Caco-2 (cell line): ENCODE measurements at regions not wholly inside any gene's neighbourhood (a gene's known extent, or its start where the extent isn't known, plus 50 kb on each side); places are given as distances from the start of the nearest gene placed in this dataset.
"Not testable (repeated sequence)": the region's sequence is repeated elsewhere in the genome, so short reads cannot be mapped to it uniquely, and the experiment has no call there.

ENCODE experiments used
- BruUV-seq: library from RNA; stranded (reverse); fragments of 400-500 nt; replicated peaks from 2 replicates; lab custom pipeline; 2021; lab: Mats Ljungman, UMichigan
- CTCF ChIA-PET: fragments of 300-600 bp; sonication (Branson Sonifier 250); formaldehyde crosslinking; loops from one replicate; lab custom pipeline; 2022; ENCODE audit warnings: antibody characterized with exemption; lab: Charles Lee
- POLR2A ChIA-PET: fragments of 300-600 bp; sonication (Branson Sonifier 250); formaldehyde crosslinking; loops from one replicate; lab custom pipeline; 2022; ENCODE audit warnings: antibody characterized with exemption; lab: Charles Lee
- DNase-seq, 2 experiments: peaks; one replicate each; pipeline versions ENCODE4 v3.0.0 to v3.0.0-alpha.2; 2020 to 2022
- H3K27me3 ChIP-seq: replicated peaks from 2 replicates; pipeline ENCODE4 v1.6.0; 2011; ENCODE audit warnings: low read length; ENCODE audit not compliant: control insufficient read depth, insufficient read depth
- H3K36me3 ChIP-seq: 2 replicates; pipeline ENCODE4 v1.5.1; 2011; ENCODE audit warnings: low read length; ENCODE audit not compliant: control insufficient read depth, insufficient read depth
- H3K4me1 ChIP-seq: fragments of 250-450 bp; sonication (Bioruptor Pico); 2 replicates; pipeline ENCODE4 v1.5.1; 2020; ENCODE audit warnings: mild to moderate bottlenecking
- H3K4me3 ChIP-seq: 2 replicates; pipeline ENCODE4 v1.5.1; 2011; ENCODE audit warnings: low read depth, mild to moderate bottlenecking, control low read depth, low read length
- H3K9me3 ChIP-seq: fragments of 250-450 bp; sonication (Bioruptor Pico); 2 replicates; pipeline ENCODE4 v1.5.1; 2020; ENCODE audit warnings: mild to moderate bottlenecking, moderate library complexity
- H3K27ac Mint-ChIP-seq: one replicate; pipeline ENCODE4 v1.8.0; 2022; ENCODE audit warnings: mixed read lengths; ENCODE audit not compliant: unreplicated experiment
- H3K27me3 Mint-ChIP-seq: one replicate; pipeline ENCODE4 v1.8.0; 2022; ENCODE audit warnings: mixed read lengths; ENCODE audit not compliant: insufficient read depth, unreplicated experiment
- H3K36me3 Mint-ChIP-seq: one replicate; pipeline ENCODE4 v1.8.0; 2022; ENCODE audit warnings: mild to moderate bottlenecking, mixed read lengths; ENCODE audit not compliant: insufficient read depth, unreplicated experiment
- H3K4me1 Mint-ChIP-seq: one replicate; pipeline ENCODE4 v1.8.0; 2022; ENCODE audit warnings: low read depth, mixed read lengths; ENCODE audit not compliant: unreplicated experiment
- H3K4me3 Mint-ChIP-seq: one replicate; pipeline ENCODE4 v1.8.0; 2022; ENCODE audit warnings: mild to moderate bottlenecking, moderate library complexity, mixed read lengths; ENCODE audit not compliant: unreplicated experiment
- H3K9me3 Mint-ChIP-seq: one replicate; pipeline ENCODE4 v1.8.0; 2022; ENCODE audit warnings: mixed read lengths; ENCODE audit not compliant: unreplicated experiment
- intact Hi-C: fragments of 100-400 bp; cut with micrococcal nuclease; formaldehyde crosslinking; loops from one replicate; pipeline ENCODE4 v1.10.0; 2022; ENCODE audit not compliant: unreplicated experiment
- TF ChIP-seq, protein P1 (sequence below), 2 experiments: fragments of 200-600 bp in 1 of 2; IDR thresholded peaks; 1 replicate in 1 of 2; 2 replicates in 1 of 2; pipeline versions ENCODE4 v1.5.1 to v1.8.0; 2011 to 2022; ENCODE audit warnings: antibody characterized with exemption in 1 of 2, control low read depth in 1 of 2, inconsistent platforms in 1 of 2, low read depth in 1 of 2, low read length in 1 of 2, mild to moderate bottlenecking in 1 of 2, moderate library complexity in 1 of 2; ENCODE audit not compliant: insufficient read depth in 1 of 2, severe bottlenecking in 1 of 2, unreplicated experiment in 1 of 2

DNA sequence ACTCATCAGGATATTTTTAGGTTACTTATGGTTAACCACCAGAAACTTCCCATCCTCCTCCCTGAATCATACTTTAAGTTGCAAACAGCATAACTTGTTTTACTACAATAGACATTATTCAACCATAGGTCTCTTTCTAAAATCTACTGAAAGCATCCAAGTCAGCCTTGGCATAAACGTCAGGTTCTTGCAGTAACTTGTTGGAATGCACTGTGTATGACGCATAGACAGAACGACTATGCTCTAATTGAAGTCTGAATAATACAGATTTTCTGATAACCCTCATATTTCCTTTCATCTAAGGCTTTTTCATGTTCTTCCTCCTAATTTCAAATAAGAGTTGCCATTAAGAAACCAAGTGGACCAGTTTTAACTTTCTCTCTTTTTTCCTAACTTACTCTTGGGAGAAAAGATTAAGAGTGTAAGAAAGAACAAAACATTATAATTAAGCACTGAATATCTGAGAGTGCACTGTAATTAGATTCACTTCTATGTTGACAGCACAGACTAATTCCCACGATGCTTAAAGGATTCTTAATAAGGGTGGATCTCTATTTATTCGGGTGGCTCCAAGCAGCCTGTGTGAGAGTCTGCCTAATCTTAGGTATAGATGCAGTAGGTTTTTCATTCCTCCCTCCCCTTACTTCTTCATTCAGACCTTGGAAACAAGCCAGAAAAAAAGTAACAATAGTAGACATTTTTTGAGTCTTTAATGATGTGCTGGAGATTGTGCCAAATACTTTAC is 1100.1 kb downstream of the EPHA3 start:
- H3K4me1 ChIP-seq, H3K9me3 Mint-ChIP-seq, H3K4me1 Mint-ChIP-seq, H3K27me3 ChIP-seq, BruUV-seq, H3K4me3 ChIP-seq, H3K36me3 ChIP-seq, DNase-seq, H3K36me3 Mint-ChIP-seq, intact Hi-C loops, H3K9me3 ChIP-seq, H3K27ac Mint-ChIP-seq, H3K4me3 Mint-ChIP-seq, H3K27me3 Mint-ChIP-seq, CTCF ChIA-PET, POLR2A ChIA-PET: not testable (repeated sequence)

DNA sequence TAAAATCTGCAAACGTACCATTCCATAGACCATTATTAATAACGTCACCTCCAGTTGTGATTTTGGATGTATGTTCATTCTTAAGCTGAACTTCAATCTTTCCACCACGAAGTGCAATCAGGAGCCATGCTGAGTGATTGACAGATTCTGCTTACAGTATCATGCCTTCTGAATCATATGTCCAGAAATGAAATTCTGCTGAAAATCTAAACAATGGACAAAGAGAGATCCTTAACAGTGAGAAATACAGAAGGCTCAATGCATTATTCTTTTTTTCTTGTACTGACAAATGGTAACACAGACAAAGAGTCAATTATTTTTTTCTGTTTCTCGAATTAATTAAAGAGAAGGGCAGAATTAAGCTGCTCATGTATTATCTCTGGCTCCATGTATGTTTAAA is 1114.5 kb downstream of the EPHA3 start:
- DNase-seq = no peak
- Histone ChIP-seq H3K36me3 (no peaks in the 10 kb centered on the region), H3K9me3 (no peaks in the 10 kb centered on the region), H3K4me3 (no peak overlapping the region), H3K4me1 (no peaks in the 10 kb centered on the region), H3K27me3 (no peaks in the 10 kb centered on the region)
- H3K27me3 Mint-ChIP-seq = no peaks in the 10 kb centered on the region
- no TSS peak for BruUV-seq
- intact Hi-C loops = no loop called here
- no peaks in the 10 kb centered on the region for H3K4me1 Mint-ChIP-seq
- TF ChIP-seq, protein P1, sequence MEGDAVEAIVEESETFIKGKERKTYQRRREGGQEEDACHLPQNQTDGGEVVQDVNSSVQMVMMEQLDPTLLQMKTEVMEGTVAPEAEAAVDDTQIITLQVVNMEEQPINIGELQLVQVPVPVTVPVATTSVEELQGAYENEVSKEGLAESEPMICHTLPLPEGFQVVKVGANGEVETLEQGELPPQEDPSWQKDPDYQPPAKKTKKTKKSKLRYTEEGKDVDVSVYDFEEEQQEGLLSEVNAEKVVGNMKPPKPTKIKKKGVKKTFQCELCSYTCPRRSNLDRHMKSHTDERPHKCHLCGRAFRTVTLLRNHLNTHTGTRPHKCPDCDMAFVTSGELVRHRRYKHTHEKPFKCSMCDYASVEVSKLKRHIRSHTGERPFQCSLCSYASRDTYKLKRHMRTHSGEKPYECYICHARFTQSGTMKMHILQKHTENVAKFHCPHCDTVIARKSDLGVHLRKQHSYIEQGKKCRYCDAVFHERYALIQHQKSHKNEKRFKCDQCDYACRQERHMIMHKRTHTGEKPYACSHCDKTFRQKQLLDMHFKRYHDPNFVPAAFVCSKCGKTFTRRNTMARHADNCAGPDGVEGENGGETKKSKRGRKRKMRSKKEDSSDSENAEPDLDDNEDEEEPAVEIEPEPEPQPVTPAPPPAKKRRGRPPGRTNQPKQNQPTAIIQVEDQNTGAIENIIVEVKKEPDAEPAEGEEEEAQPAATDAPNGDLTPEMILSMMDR (IDR thresholded peaks at IDR 0.05; ENCODE audit: insufficient read depth in 1 of 2, low read depth in 1 of 2, low read length in 1 of 2, severe bottlenecking in 1 of 2, unreplicated experiment in 1 of 2) = no peak
- peaks cover 11% of the 10 kb centered on the region for H3K9me3 Mint-ChIP-seq
- ChIA-PET CTCF (no interaction called here), POLR2A (no interaction called here)
- H3K4me3 Mint-ChIP-seq = no peak overlapping the region
- no peak overlapping the region for H3K27ac Mint-ChIP-seq
- no peaks in the 10 kb centered on the region for H3K36me3 Mint-ChIP-seq

DNA sequence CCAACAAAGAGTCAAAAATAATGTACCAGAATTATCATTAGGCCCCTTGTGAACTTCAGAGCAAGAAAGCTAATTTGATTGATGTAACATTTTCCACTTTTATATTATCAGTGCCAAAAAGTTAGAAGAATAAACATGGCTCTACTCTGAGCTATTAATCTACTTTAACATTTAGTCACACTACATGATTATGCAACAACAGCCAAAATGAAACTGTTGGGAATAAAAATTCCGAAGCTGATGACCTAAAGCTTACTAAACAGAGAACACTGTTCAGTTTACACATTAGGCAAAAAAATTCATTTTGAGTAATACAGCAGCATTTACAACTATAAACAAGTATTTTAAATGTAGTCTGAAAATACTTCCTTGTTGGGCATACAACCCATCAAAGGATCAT is 1134.1 kb downstream of the EPHA3 start:
- no peaks in the 10 kb centered on the region for H3K4me1 ChIP-seq
- POLR2A ChIA-PET = no interaction called here
- H3K9me3 ChIP-seq = 0 out of 2 replicates have a peak, but pooled peaks cover 3% of the 10 kb centered on the region
- no peaks in the 10 kb centered on the region for H3K27me3 ChIP-seq
- no peaks in the 10 kb centered on the region for H3K36me3 ChIP-seq
- intact Hi-C loops = no loop called here
- CTCF ChIA-PET = no interaction called here
- Mint-ChIP-seq H3K4me1 (no peaks in the 10 kb centered on the region), H3K4me3 (no peak overlapping the region), H3K27ac (no peak overlapping the region), H3K9me3 (peaks cover 18% of the 10 kb centered on the region), H3K27me3 (no peaks in the 10 kb centered on the region), H3K36me3 (no peaks in the 10 kb centered on the region)
- no peak for DNase-seq
- no peak overlapping the region for H3K4me3 ChIP-seq
- BruUV-seq = no TSS peak
- TF ChIP-seq, protein P1 (IDR thresholded peaks at IDR 0.05; ENCODE audit: insufficient read depth in 1 of 2, low read depth in 1 of 2, low read length in 1 of 2, severe bottlenecking in 1 of 2, unreplicated experiment in 1 of 2) = no peak
